Neuronal stem cell (in vitro differentiated cells): ENCODE measurements at regions not wholly inside any gene's neighbourhood (a gene's known extent, or its start where the extent isn't known, plus 50 kb on each side); places are given as distances from the start of the nearest gene placed in this dataset.

Experiments
- DNase-seq: peaks from one replicate; pipeline ENCODE4 v3.0.0-alpha.2; 2013; ENCODE audit warnings: low spot score
- H2AFZ ChIP-seq: one replicate; pipeline ENCODE4 v1.6.1; 2013; ENCODE audit warnings: mild to moderate bottlenecking, low read length, inconsistent platforms
- H2AK5ac ChIP-seq: 2 replicates; pipeline ENCODE4 v1.6.1; 2013; ENCODE audit warnings: low read depth, mild to moderate bottlenecking, inconsistent platforms, low read length, moderate library complexity, mixed read lengths
- H2BK120ac ChIP-seq: 2 replicates; pipeline ENCODE4 v1.6.1; 2013; ENCODE audit warnings: low read depth, mild to moderate bottlenecking, inconsistent platforms, low read length, moderate library complexity, mixed read lengths
- H2BK12ac ChIP-seq: one replicate; pipeline ENCODE4 v1.6.1; 2013; ENCODE audit warnings: low read length, inconsistent platforms
- H2BK15ac ChIP-seq: 2 replicates; pipeline ENCODE4 v1.6.1; 2013; ENCODE audit warnings: mild to moderate bottlenecking, low read length, inconsistent platforms, mixed read lengths
- H2BK5ac ChIP-seq: one replicate; pipeline ENCODE4 v1.6.1; 2013; ENCODE audit warnings: inconsistent platforms, mild to moderate bottlenecking, low read length, moderate library complexity
- H3K14ac ChIP-seq: one replicate; pipeline ENCODE4 v1.6.1; 2013; ENCODE audit warnings: low read length, inconsistent platforms
- H3K18ac ChIP-seq: 2 replicates; pipeline ENCODE4 v1.6.1; 2013; ENCODE audit warnings: low read length, inconsistent platforms
- H3K23ac ChIP-seq: 2 replicates; pipeline ENCODE4 v1.6.1; 2013; ENCODE audit warnings: low read depth, mild to moderate bottlenecking, mixed read lengths, low read length, inconsistent platforms; ENCODE audit not compliant: poor library complexity
- H3K27ac ChIP-seq: replicated peaks from 3 replicates; pipeline ENCODE4 v1.5.1; 2013; ENCODE audit warnings: low read length, inconsistent platforms
- H3K27me3 ChIP-seq, 3 experiments: 2 replicates each; pipeline ENCODE4 v1.6.1; 2013; ENCODE audit warnings: low read length in 3 of 3, mild to moderate bottlenecking in 2 of 3, inconsistent platforms in 1 of 3, low read depth in 1 of 3, mixed read lengths in 1 of 3, moderate library complexity in 1 of 3; ENCODE audit not compliant: control insufficient read depth in 3 of 3, insufficient read depth in 3 of 3
- H3K36me3 ChIP-seq, 2 donors: replicated peaks in 1 of 2; 2 replicates each; pipeline ENCODE4 v1.6.1; 2013; ENCODE audit warnings: low read length in 2 of 2; ENCODE audit not compliant: control insufficient read depth in 2 of 2, insufficient read depth in 2 of 2
- H3K4ac ChIP-seq: 2 replicates; pipeline ENCODE4 v1.6.1; 2013; ENCODE audit warnings: inconsistent platforms, mild to moderate bottlenecking, low read length, moderate library complexity
- H3K4me1 ChIP-seq, 2 donors: 1 replicate in 1 of 2; 2 replicates in 1 of 2; pipeline ENCODE4 v1.6.1; 2013; ENCODE audit warnings: low read length in 2 of 2, low read depth in 1 of 2; ENCODE audit not compliant: control insufficient read depth in 2 of 2, insufficient read depth in 1 of 2
- H3K4me2 ChIP-seq: one replicate; pipeline ENCODE4 v1.6.1; 2013; ENCODE audit warnings: mild to moderate bottlenecking, low read length, inconsistent platforms; ENCODE audit not compliant: insufficient read depth, poor library complexity, severe bottlenecking
- H3K4me3 ChIP-seq, 2 donors: 2 replicates each; pipeline ENCODE4 v1.5.1; 2013; ENCODE audit warnings: low read length in 2 of 2, mild to moderate bottlenecking in 2 of 2, inconsistent platforms in 1 of 2, moderate library complexity in 1 of 2
- H3K79me1 ChIP-seq: one replicate; pipeline ENCODE4 v1.6.1; 2013; ENCODE audit warnings: low read depth, mild to moderate bottlenecking, inconsistent platforms, low read length, moderate library complexity
- H3K9ac ChIP-seq: one replicate; pipeline ENCODE4 v1.6.1; 2013; ENCODE audit warnings: mild to moderate bottlenecking, low read depth, low read length, inconsistent platforms; ENCODE audit not compliant: poor library complexity
- H3K9me3 ChIP-seq, 2 donors: replicated peaks in 1 of 2; 2 replicates each; pipeline versions ENCODE3 to v1.6.1; 2013; ENCODE audit warnings: low read length in 2 of 2, mild to moderate bottlenecking in 2 of 2, inconsistent platforms in 1 of 2, low read depth in 1 of 2, mixed read lengths in 1 of 2, moderate library complexity in 1 of 2; ENCODE audit not compliant: control insufficient read depth in 2 of 2, insufficient read depth in 1 of 2
- H4K8ac ChIP-seq: one replicate; pipeline ENCODE4 v1.6.1; 2013; ENCODE audit warnings: low read depth, mild to moderate bottlenecking, inconsistent platforms, low read length, moderate library complexity
- H4K91ac ChIP-seq: one replicate; pipeline ENCODE4 v1.6.1; 2013; ENCODE audit warnings: low read length, low read depth, mild to moderate bottlenecking, inconsistent platforms; ENCODE audit not compliant: poor library complexity
- WGBS, 2 donors: extraction: QIAGEN DNeasy Blood & Tissue Kit; methylation state at CpG; one replicate each; pipeline ENCODE4 v1.1.7; 2013; ENCODE audit warnings: missing lambda C conversion rate in 2 of 2, mixed read lengths in 1 of 2; ENCODE audit not compliant: insufficient read length in 2 of 2, insufficient replicate concordance in 1 of 2; ENCODE audit errors: extremely low coverage in 2 of 2; 5-methylcytosine and 5-hydroxymethylcytosine counted together

DNA sequence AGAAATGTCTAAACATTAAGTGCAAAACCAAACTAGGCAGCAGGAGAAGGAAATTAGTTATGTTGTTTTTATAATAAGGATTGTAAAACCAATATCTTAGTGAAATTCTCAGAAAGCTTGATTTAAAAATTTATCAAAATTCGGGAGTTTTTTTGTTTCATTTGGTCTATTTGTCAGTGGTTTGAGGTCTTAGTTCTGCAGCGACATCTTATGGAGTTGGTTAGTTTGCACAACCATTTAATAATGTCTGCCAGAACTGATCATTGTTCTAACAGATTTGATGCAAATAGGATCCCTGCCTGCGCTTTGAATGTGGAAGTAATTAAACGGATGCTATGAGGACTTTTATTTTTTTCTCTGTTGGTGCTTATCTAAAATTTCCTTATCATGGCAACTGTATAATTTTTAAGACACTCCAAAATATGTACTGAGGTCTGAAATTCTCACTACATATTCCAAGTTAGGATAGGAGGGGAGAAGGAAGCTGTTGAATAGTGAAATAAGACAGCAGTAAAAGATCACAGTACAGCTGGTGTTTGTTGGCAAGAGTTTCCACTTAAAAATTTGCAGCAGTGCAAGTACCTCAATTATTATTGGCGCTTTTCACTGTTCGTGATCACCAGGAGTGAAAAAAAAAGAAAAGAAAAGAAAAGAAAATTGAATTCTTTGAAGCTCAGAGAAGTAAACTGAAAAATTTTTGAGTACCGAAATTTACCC lies 2521.4 kb downstream of the ARAP2 start:
- Histone ChIP-seq H2BK5ac (no peak overlapping the region), H3K79me1 (no peaks in the 10 kb centered on the region), H3K9me3 (no peaks in the 10 kb centered on the region), H3K27ac (no peak overlapping the region), H3K27me3 (no peaks in the 10 kb centered on the region), H2BK15ac (no peak overlapping the region), H3K14ac (no peak overlapping the region), H3K23ac (no peak overlapping the region), H4K91ac (no peak overlapping the region), H3K9ac (no peak overlapping the region), H2BK120ac (no peak overlapping the region), H2AFZ (no peak overlapping the region), H3K4ac (no peak overlapping the region), H4K8ac (no peak overlapping the region), H2AK5ac (no peak overlapping the region), H3K4me1 (peaks cover 0 to 10% of the 10 kb centered on the region in 2 donors), H2BK12ac (no peak overlapping the region), H3K4me2 (no peak overlapping the region), H3K4me3 (no peak overlapping the region), H3K18ac (no peak overlapping the region), H3K36me3 (no peaks in the 10 kb centered on the region)
- no peak for DNase-seq
- no CpG with 5 or more reads among the region's 7 CpGs for WGBS, 2 donors

- Histone ChIP-seq H3K4me1 (peaks cover 0 to 10% of the 10 kb centered on the region in 2 donors), H2AFZ (peak overlapping the region; percentile 38), H3K9ac (no peak overlapping the region), H2BK15ac (no peak overlapping the region), H3K79me1 (no peaks in the 10 kb centered on the region), H3K14ac (no peak overlapping the region), H3K36me3 (no peaks in the 10 kb centered on the region), H2BK120ac (no peak overlapping the region), H3K4ac (no peak overlapping the region), H3K27me3 (no peaks in the 10 kb centered on the region), H2BK5ac (no peak overlapping the region), H2BK12ac (no peak overlapping the region), H3K27ac (no peak overlapping the region), H3K4me2 (no peak overlapping the region), H3K18ac (no peak overlapping the region), H3K9me3 (no peaks in the 10 kb centered on the region), H4K91ac (no peak overlapping the region), H2AK5ac (no peak overlapping the region), H3K4me3 (no peak overlapping the region), H4K8ac (no peak overlapping the region), H3K23ac (no peak overlapping the region)
- WGBS, 2 donors: no CpG with 5 or more reads among the region's 3 CpGs
- no peak for DNase-seq
Measured at GRCh38 chr4:33724685-33725084, 2519.6 kb downstream of the ARAP2 start.

DNA sequence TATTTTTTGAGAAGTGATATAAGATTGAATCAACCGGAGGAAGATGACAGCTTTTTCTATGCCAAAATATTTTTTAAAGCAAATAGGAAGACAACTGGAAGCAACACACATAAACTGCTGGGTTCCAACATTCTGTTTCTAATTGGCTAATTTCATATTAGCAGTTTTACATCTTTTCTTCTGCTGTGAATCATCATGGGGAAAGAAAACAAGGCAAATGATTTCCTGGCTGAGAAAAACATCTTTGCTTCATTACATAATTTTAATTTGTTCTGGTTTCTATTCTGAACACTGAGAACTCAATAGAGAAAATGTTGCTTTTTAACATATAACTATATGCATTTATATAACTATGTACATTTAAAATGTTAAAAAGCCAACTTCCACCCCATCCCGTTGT lies 2518.5 kb downstream of the ARAP2 start:
- Histone ChIP-seq H2BK5ac (no peak overlapping the region), H4K8ac (no peak overlapping the region), H3K4me2 (no peak overlapping the region), H2BK120ac (no peak overlapping the region), H3K36me3 (no peaks in the 10 kb centered on the region), H4K91ac (no peak overlapping the region), H3K4me3 (no peak overlapping the region), H3K79me1 (no peaks in the 10 kb centered on the region), H3K9ac (no peak overlapping the region), H3K4ac (no peak overlapping the region), H2AK5ac (no peak overlapping the region), H3K4me1 (peaks cover 0 to 10% of the 10 kb centered on the region in 2 donors), H2BK15ac (no peak overlapping the region), H3K18ac (no peak overlapping the region), H3K14ac (no peak overlapping the region), H3K9me3 (peaks cover 0 to 2% of the 10 kb centered on the region in 2 donors), H2AFZ (no peak overlapping the region), H3K23ac (no peak overlapping the region), H3K27me3 (no peaks in the 10 kb centered on the region), H2BK12ac (no peak overlapping the region), H3K27ac (no peak overlapping the region)
- no CpG with 5 or more reads among the region's 2 CpGs for WGBS, 2 donors
- DNase-seq: no peak

DNA sequence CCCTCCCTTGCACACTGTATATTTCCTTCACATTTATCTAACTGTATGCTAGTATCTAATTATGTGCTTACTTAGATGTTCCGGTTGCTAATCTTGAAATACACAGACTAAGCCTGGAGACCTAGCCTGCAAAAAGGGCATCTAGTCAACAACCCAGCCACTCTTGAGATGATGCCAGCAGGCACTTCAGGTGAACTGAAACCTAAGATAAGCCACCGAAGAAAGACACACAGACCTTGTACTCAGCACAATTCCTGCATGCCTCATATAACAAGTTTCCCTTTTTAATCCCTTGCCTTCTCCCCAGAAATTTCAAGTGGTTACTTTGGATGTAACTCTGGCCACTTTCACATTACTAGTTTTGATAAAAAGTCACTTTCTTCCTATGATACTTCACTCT lies 2506.6 kb downstream of the ARAP2 start:
- H3K79me1 ChIP-seq: no peaks in the 10 kb centered on the region
- H2BK5ac ChIP-seq: no peak overlapping the region
- no peak overlapping the region for H3K18ac ChIP-seq
- H3K14ac ChIP-seq: no peak overlapping the region
- no peak overlapping the region for H2AK5ac ChIP-seq
- H3K27me3 ChIP-seq: no peaks in the 10 kb centered on the region
- no peak overlapping the region for H3K23ac ChIP-seq
- DNase-seq: no peak
- H3K4me3 ChIP-seq: no peak overlapping the region
- no peaks in the 10 kb centered on the region for H3K4me1 ChIP-seq
- H2BK15ac ChIP-seq: no peak overlapping the region
- no peak overlapping the region for H2AFZ ChIP-seq
- no peak overlapping the region for H4K8ac ChIP-seq
- no peaks in the 10 kb centered on the region for H3K36me3 ChIP-seq
- no peak overlapping the region for H2BK12ac ChIP-seq
- H3K9ac ChIP-seq: no peak overlapping the region
- WGBS, 2 donors: no CpG with 5 or more reads among the region's 2 CpGs
- H3K27ac ChIP-seq: no peak overlapping the region
- H3K4me2 ChIP-seq: no peak overlapping the region
- H2BK120ac ChIP-seq: no peak overlapping the region
- H3K9me3 ChIP-seq: peaks cover 0 to 1% of the 10 kb centered on the region in 2 donors
- H3K4ac ChIP-seq: no peak overlapping the region
- no peak overlapping the region for H4K91ac ChIP-seq
